SU-DHL-6 (cell line): ENCODE measurements at regions not wholly inside any gene's neighbourhood (a gene's known extent, or its start where the extent isn't known, plus 50 kb on each side); places are given as distances from the start of the nearest gene placed in this dataset.
"Not testable (repeated sequence)": the region's sequence is repeated elsewhere in the genome, so short reads cannot be mapped to it uniquely, and the experiment has no call there.

Experiments used
- H2AFZ ChIP-seq: fragments of 200-600 bp; sonication (generic); 2 replicates; pipeline ENCODE4 v1.6.1; 2014; ENCODE audit warnings: low read depth, mild to moderate bottlenecking, moderate library complexity, mixed read lengths, antibody characterized with exemption, low read length; ENCODE audit not compliant: severe bottlenecking
- H3F3A ChIP-seq: fragments of 200-600 bp; shearing (Covaris generic); 2 replicates; pipeline ENCODE4 v1.6.0; 2016; ENCODE audit warnings: antibody characterized with exemption, mild to moderate bottlenecking; ENCODE audit not compliant: insufficient read depth
- H3K27ac ChIP-seq: fragments of 200-600 bp; sonication (generic); 2 replicates; pipeline ENCODE4 v1.5.1; 2016; ENCODE audit warnings: low read depth, mild to moderate bottlenecking, low read length, moderate library complexity, mixed read lengths
- H3K27me3 ChIP-seq: fragments of 200-600 bp; sonication (generic), shearing (Covaris generic); 2 replicates; pipeline ENCODE4 v1.6.0; 2014; ENCODE audit warnings: mild to moderate bottlenecking, low read length
- H3K36me3 ChIP-seq: fragments of 200-600 bp; sonication (generic); 2 replicates; pipeline ENCODE4 v1.6.1; 2014; ENCODE audit warnings: mild to moderate bottlenecking, low read length, mixed read lengths
- H3K4me2 ChIP-seq: fragments of 300-600, 200-600 bp; shearing (Covaris generic), sonication (generic); 2 replicates; pipeline ENCODE4 v1.6.0; 2014; ENCODE audit warnings: low read length, low read depth, mild to moderate bottlenecking; ENCODE audit not compliant: poor library complexity, severe bottlenecking
- H3K4me3 ChIP-seq: fragments of 200-600 bp; sonication (generic); 2 replicates; pipeline ENCODE4 v1.5.1; 2014; ENCODE audit warnings: antibody characterized with exemption, low read length, mild to moderate bottlenecking, mixed read lengths; ENCODE audit not compliant: insufficient read depth, poor library complexity, severe bottlenecking
- H3K79me2 ChIP-seq: fragments of 200-600 bp; sonication (generic); 2 replicates; pipeline ENCODE4 v1.6.1; 2014; ENCODE audit warnings: mild to moderate bottlenecking, low read length, moderate library complexity; ENCODE audit not compliant: insufficient read depth
- H3K9ac ChIP-seq: fragments of 200-600 bp; sonication (generic); 2 replicates; pipeline ENCODE4 v1.7.0; 2014; ENCODE audit warnings: mild to moderate bottlenecking, low read length
- H3K9me2 ChIP-seq: fragments of 200-600 bp; sonication (generic); replicated peaks from 2 replicates; pipeline ENCODE4 v1.6.1; 2014; ENCODE audit warnings: low read length; ENCODE audit not compliant: insufficient read depth
- H3K9me3 ChIP-seq: fragments of 200-600 bp; sonication (generic); 2 replicates; pipeline ENCODE4 v1.6.1; 2014; ENCODE audit warnings: low read length, mixed read lengths; ENCODE audit not compliant: insufficient read depth
- H4K20me1 ChIP-seq: fragments of 200-600 bp; sonication (generic); 2 replicates; pipeline ENCODE4 v1.6.1; 2014; ENCODE audit warnings: low read depth, mild to moderate bottlenecking, antibody characterized with exemption, low read length, moderate library complexity, mixed read lengths
- EZH2phosphoT487 ChIP-seq: fragments of 200-600 bp; sonication (generic), shearing (Covaris generic); conservative IDR thresholded peaks from 2 replicates; pipeline ENCODE4 v1.6.1; 2018; ENCODE audit warnings: mild to moderate bottlenecking, antibody characterized with exemption, low read length, moderate library complexity, mixed read lengths
- TF ChIP-seq, protein P1 (sequence below): fragments of 200-600 bp; sonication (generic); IDR thresholded peaks from one replicate; pipeline ENCODE4 v1.5.1; 2017; ENCODE audit warnings: antibody characterized with exemption, mild to moderate bottlenecking, low read length, moderate library complexity; ENCODE audit not compliant: insufficient read depth, poor library complexity, severe bottlenecking

DNA sequence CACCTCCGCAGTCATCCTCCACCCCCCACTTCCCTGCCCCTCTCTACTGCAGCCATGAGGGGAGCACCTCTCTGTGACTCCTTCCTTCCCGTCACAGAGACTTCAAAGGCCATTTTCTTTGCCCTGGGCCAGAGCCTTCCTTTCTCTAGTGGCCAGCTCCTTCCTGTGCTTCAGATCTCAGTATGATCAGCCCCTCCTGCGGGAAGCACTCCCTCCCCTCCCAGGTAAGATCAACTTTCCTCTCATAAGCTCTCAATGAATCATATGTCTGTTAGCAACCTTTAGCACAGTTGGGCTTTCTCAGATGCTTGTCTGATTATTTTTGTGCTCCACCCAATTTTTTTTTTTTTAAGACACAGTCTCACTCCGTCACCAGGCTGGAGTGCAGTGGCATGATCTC, 241.0 kb upstream of the PRSS1 start:
- H3K27ac ChIP-seq, result no peak overlapping the region
- H3K4me3 ChIP-seq, result no peak overlapping the region
- no peaks in the 10 kb centered on the region for H3K79me2 ChIP-seq
- no peak overlapping the region for H2AFZ ChIP-seq
- H3K9me3 ChIP-seq, result no peaks in the 10 kb centered on the region
- no peak for TF ChIP-seq EZH2phosphoT487
- TF ChIP-seq, protein P1, sequence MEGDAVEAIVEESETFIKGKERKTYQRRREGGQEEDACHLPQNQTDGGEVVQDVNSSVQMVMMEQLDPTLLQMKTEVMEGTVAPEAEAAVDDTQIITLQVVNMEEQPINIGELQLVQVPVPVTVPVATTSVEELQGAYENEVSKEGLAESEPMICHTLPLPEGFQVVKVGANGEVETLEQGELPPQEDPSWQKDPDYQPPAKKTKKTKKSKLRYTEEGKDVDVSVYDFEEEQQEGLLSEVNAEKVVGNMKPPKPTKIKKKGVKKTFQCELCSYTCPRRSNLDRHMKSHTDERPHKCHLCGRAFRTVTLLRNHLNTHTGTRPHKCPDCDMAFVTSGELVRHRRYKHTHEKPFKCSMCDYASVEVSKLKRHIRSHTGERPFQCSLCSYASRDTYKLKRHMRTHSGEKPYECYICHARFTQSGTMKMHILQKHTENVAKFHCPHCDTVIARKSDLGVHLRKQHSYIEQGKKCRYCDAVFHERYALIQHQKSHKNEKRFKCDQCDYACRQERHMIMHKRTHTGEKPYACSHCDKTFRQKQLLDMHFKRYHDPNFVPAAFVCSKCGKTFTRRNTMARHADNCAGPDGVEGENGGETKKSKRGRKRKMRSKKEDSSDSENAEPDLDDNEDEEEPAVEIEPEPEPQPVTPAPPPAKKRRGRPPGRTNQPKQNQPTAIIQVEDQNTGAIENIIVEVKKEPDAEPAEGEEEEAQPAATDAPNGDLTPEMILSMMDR, result no peak
- no peak overlapping the region for H3K4me2 ChIP-seq
- H3K27me3 ChIP-seq, result no peaks in the 10 kb centered on the region
- H3K36me3 ChIP-seq, result no peaks in the 10 kb centered on the region
- no peak overlapping the region for H3K9ac ChIP-seq
- no peaks in the 10 kb centered on the region for H4K20me1 ChIP-seq
- no peaks in the 10 kb centered on the region for H3F3A ChIP-seq
- H3K9me2 ChIP-seq, result no peaks in the 10 kb centered on the region

DNA sequence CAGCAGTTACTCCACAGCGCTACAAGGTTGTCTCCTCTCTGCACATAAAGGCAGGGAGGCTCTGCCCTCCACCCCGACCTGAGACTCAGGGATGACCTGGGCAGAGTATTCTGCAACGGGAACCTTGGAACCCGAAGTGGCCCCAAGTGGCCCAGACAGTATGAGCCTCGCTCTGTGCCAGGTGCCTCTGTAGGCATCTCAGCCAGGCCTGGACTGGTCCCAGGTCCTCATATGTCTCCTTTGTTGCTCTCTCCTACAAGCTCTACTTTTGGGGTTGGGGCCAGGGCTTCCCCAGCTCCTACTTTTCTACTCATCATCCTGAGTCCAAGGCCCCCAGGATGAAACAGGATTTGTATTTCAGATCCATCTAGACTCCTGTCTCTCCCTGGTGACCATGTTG, 241.5 kb upstream of the PRSS1 start:
- H3K9me3 ChIP-seq, result no peaks in the 10 kb centered on the region
- H3K9me2 ChIP-seq, result no peaks in the 10 kb centered on the region
- no peak overlapping the region for H2AFZ ChIP-seq
- no peak overlapping the region for H3K4me3 ChIP-seq
- TF ChIP-seq EZH2phosphoT487, result no peak
- TF ChIP-seq, protein P1, result no peak
- H3K4me2 ChIP-seq, result no peak overlapping the region
- no peaks in the 10 kb centered on the region for H3K79me2 ChIP-seq
- no peaks in the 10 kb centered on the region for H4K20me1 ChIP-seq
- no peak overlapping the region for H3K27ac ChIP-seq
- H3K9ac ChIP-seq, result no peak overlapping the region
- H3K27me3 ChIP-seq, result no peaks in the 10 kb centered on the region
- no peaks in the 10 kb centered on the region for H3F3A ChIP-seq
- H3K36me3 ChIP-seq, result no peaks in the 10 kb centered on the region

DNA sequence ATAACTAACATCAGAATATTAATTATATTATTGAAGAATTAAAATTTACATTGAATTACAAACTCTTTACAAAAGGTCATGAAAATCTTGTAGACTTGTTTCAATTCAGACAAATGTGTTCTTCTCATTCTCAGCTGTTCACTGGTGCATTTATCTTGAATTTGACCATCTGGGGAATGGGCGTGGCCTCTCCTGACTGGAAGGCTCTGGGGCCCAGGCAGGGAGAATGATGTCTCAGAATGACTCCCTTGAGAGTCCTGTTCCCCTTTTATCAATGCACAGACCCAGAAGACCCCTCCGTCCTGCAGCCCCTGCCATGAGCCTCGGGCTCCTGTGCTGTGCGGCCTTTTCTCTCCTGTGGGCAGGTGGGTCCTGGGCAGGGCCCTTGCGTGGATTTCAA, 242.2 kb upstream of the PRSS1 start:
- not testable (repeated sequence) for H3F3A ChIP-seq, H4K20me1 ChIP-seq, H3K4me2 ChIP-seq

DNA sequence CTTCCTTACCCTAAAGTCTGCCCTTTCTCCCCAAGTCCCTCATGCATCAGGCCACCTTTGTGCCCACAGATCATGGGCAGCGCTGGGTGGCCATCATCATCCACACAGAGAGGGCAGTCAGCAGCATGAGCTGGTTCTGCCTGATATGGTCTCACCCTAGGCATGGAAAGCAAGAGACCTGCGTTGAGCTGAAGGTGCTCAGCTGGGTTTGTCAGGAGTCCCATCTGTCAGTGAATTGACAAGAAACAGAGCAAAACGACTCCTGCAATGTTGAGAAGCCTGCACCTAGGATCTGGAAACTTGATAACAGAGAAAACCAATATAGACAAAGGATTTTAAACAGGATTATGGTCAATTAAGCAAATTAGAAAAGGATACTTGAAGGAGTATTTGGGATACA, 242.7 kb upstream of the PRSS1 start:
- no peaks in the 10 kb centered on the region for H3K36me3 ChIP-seq
- H3K9me3 ChIP-seq, result no peaks in the 10 kb centered on the region
- H4K20me1 ChIP-seq, result no peaks in the 10 kb centered on the region
- H3K9me2 ChIP-seq, result no peaks in the 10 kb centered on the region
- no peaks in the 10 kb centered on the region for H3K79me2 ChIP-seq
- no peaks in the 10 kb centered on the region for H3K27me3 ChIP-seq
- no peaks in the 10 kb centered on the region for H3F3A ChIP-seq
- H3K27ac ChIP-seq, result no peak overlapping the region
- H3K4me2 ChIP-seq, result no peak overlapping the region
- no peak overlapping the region for H3K9ac ChIP-seq
- TF ChIP-seq EZH2phosphoT487, result no peak
- TF ChIP-seq, protein P1, result no peak
- no peak overlapping the region for H3K4me3 ChIP-seq
- H2AFZ ChIP-seq, result no peak overlapping the region

More for the DNA sequence above, 242.2 kb upstream of the PRSS1 start:
- not testable (repeated sequence) for H2AFZ ChIP-seq, H3K9ac ChIP-seq, H3K79me2 ChIP-seq, H3K27me3 ChIP-seq, H3K4me3 ChIP-seq, H3K27ac ChIP-seq, H3K9me2 ChIP-seq, H3K36me3 ChIP-seq, H3K9me3 ChIP-seq

DNA sequence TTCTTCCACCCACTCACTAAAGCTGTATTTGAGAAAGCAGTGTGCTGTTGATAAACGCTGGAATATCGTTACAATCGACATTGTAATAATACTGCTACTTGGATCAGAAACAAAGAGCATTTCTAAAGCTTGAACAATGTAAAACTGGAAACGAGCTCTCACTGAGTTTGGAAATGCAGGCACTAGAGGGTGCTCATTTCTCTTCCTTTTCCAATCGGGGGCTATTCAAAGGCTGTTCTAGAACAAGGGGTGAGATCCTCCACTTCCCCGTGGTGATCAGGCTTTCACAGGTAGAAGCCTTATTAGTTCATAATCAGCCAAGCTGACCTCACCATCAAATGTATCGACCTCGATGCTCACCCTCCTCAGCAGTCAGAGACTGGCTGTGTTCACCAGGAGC, 245.3 kb upstream of the PRSS1 start:
- not testable (repeated sequence) for H3K4me3 ChIP-seq, H3K9me3 ChIP-seq, H3K9ac ChIP-seq

More for the DNA sequence above, 245.3 kb upstream of the PRSS1 start:
- not testable (repeated sequence) for H3K27ac ChIP-seq, H4K20me1 ChIP-seq, H2AFZ ChIP-seq, H3K36me3 ChIP-seq, H3K27me3 ChIP-seq, H3K9me2 ChIP-seq, H3K79me2 ChIP-seq, H3F3A ChIP-seq, H3K4me2 ChIP-seq
